Fibroblast of pulmonary artery (primary cell): ENCODE measurements at regions not wholly inside any gene's neighbourhood (a gene's known extent, or its start where the extent isn't known, plus 50 kb on each side); places are given as distances from the start of the nearest gene placed in this dataset.

Experiments used
- DNase-seq: peaks from one replicate; pipeline ENCODE4 v3.0.0-alpha.2; 2010; ENCODE audit warnings: low read depth
- H3K4me3 ChIP-seq: replicated peaks from 2 replicates; pipeline ENCODE4 v1.5.1; 2011; ENCODE audit warnings: low read depth, mild to moderate bottlenecking, control low read depth, low read length, moderate library complexity
- TF ChIP-seq, protein P1 (sequence below): IDR thresholded peaks from 2 replicates; pipeline ENCODE4 v1.5.1; 2011; ENCODE audit warnings: mild to moderate bottlenecking, control low read depth, low read length, inconsistent platforms; ENCODE audit errors: missing control alignments

GRCh38 chr7:20466543-20467021 is 135.9 kb downstream of the ITGB8 start:
- TF ChIP-seq, protein P1, sequence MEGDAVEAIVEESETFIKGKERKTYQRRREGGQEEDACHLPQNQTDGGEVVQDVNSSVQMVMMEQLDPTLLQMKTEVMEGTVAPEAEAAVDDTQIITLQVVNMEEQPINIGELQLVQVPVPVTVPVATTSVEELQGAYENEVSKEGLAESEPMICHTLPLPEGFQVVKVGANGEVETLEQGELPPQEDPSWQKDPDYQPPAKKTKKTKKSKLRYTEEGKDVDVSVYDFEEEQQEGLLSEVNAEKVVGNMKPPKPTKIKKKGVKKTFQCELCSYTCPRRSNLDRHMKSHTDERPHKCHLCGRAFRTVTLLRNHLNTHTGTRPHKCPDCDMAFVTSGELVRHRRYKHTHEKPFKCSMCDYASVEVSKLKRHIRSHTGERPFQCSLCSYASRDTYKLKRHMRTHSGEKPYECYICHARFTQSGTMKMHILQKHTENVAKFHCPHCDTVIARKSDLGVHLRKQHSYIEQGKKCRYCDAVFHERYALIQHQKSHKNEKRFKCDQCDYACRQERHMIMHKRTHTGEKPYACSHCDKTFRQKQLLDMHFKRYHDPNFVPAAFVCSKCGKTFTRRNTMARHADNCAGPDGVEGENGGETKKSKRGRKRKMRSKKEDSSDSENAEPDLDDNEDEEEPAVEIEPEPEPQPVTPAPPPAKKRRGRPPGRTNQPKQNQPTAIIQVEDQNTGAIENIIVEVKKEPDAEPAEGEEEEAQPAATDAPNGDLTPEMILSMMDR = no peak
- H3K4me3 ChIP-seq = no peak overlapping the region
- DNase-seq = no peak

DNA sequence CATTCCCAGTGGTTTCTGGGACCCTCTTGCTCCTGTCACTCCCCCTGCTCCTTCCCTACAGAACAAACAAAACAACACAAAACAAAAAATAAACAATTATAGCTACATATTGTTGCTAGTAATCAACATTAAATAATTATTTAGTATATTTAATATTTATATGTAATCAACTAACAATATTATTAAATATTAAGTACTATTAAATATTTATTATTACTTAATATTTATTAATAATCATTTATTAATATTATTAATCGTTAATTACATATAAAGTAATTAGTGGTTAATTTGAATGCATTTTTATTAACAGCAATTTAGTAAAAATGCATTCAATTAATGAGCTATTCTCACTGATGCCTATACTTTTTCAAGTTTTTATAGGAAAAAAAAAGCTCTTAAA is 139.4 kb downstream of the ITGB8 start:
- H3K4me3 ChIP-seq = no peak overlapping the region
- TF ChIP-seq, protein P1 = no peak
- DNase-seq = no peak

DNA sequence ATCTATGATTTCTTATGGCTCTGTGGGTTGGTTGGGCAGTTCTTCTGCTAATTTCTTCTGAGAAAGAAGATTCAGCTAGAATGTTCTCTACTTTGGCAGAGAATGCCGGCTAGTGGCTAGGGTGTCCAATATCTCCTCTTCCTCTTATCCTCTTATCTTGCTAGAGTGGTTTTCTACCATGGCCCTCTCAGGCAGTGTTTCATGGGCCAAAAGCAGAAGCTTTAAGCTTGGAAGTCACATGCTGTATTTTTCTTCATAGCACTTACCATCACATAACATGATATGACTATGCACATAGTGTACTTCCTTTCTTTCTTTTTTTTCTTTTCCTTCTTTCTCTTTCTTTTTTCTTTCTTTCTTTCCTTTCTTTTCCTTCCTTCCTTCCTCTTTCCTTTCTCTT is 140.0 kb downstream of the ITGB8 start:
- H3K4me3 ChIP-seq = no peak overlapping the region
- TF ChIP-seq, protein P1 = no peak
- no peak for DNase-seq

DNA sequence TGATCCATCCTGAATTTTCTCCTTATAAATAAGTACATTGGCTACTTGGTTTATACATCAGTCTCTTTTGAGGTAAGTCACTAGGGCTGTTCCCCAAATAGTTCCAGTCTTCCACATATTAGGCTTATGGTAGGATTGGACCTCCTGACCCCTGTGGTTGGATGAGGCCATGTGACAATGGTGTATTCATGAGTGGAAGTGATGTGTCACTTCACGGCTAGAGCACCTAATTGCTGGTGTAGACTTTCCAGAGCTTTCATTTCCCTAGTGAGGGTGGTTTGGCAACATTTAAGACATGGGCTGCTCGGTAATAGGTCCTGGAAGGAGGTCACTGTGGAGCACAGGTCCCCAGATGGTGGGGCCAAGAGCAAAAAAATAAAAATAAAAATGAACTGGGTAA is 141.2 kb upstream of the ABCB5 start:
- no peak for DNase-seq
- H3K4me3 ChIP-seq = no peak overlapping the region
- TF ChIP-seq, protein P1 = no peak

DNA sequence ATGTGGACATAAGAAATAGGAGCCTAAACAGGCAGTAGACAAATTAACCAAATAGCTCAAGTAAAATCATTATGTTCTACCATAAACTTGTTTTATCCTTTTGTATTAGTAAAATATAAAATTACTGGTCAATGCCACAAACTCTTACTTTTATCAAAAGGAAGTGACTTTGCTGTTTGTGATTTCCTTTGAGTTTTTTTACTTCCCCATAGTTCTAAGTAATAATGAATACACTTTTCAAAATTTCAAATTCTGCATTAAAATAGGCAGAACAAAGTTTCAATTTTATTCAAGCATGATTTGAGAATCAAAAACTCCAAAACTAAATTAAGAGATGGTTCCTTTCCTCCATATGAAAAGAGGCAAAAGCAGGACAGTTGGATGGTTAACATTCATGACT is 139.7 kb upstream of the ABCB5 start:
- H3K4me3 ChIP-seq = no peak overlapping the region
- TF ChIP-seq, protein P1 = no peak
- DNase-seq = no peak

DNA sequence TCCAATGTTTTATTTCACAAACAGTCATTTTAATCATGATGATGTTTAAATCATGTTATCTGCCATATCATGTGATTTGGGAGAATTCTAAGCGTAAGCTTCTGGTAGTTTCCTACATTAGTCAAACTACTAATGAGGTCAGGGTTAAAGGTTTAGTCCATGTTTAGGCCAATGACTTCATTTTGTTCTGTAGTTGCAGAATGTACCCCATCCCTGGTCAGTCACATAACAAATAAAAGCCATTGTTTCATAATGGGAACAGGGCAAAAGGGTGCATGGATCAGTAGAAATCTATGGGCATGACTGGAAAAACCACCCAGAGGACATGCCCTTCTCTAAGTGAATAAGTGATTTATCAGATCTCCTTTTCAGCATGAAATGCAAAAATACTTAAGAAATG is 138.4 kb upstream of the ABCB5 start:
- H3K4me3 ChIP-seq = no peak overlapping the region
- TF ChIP-seq, protein P1 = no peak
- DNase-seq = no peak

DNA sequence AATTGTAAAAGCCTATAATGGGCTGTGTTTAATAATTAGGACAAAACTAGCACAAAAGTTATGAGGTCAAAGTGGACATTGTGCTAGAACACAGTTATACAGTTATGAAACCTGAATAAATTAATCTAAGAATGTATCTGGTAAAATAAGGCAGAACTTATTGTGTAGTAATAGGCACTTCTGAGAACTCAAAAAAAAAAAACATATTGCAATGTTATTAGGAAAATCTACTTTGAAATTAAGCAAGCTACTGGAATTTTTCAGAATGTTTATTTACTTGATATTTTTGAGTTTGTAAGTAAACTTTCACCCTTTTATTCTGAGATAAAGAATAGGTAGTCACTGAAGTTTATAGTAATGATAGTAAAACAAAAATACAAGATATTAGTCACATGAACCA is 135.8 kb upstream of the ABCB5 start:
- DNase-seq = no peak
- H3K4me3 ChIP-seq = no peak overlapping the region
- TF ChIP-seq, protein P1 = no peak
